B cell (primary cell): ENCODE measurements at regions not wholly inside any gene's neighbourhood (a gene's known extent, or its start where the extent isn't known, plus 50 kb on each side); places are given as distances from the start of the nearest gene placed in this dataset.

Source experiments
- ATAC-seq: fragments of 200-7000 bp; cut with Tn5 transposase; one replicate; pipeline ENCODE4 v1.10.0; 2021; ENCODE audit warnings: low read depth, mild to moderate bottlenecking, moderate number of reproducible peaks, moderate library complexity
- CTCF ChIA-PET: fragments of 350-600 bp; sonication (Branson Sonifier 250); formaldehyde crosslinking; loops from one replicate; lab custom pipeline; 2021; ENCODE audit warnings: antibody characterized with exemption, inconsistent platforms; lab: Charles Lee
- POLR2A ChIA-PET: fragments of 350-600 bp; sonication (Branson Sonifier 250); formaldehyde crosslinking; loops from one replicate; lab custom pipeline; 2021; ENCODE audit warnings: antibody characterized with exemption; lab: Charles Lee
- DNase-seq: peaks from one replicate; pipeline ENCODE4 v3.0.0; 2013
- H2AFZ ChIP-seq: 2 replicates; pipeline ENCODE4 v1.6.1; 2012; ENCODE audit warnings: mild to moderate bottlenecking, low read depth, low read length; ENCODE audit not compliant: insufficient read depth, poor library complexity, severe bottlenecking
- H3K27ac ChIP-seq, 2 donors: 1 replicate in 1 of 2; 2 replicates in 1 of 2; pipeline ENCODE4 v1.5.1; 2012 to 2013; ENCODE audit warnings: low read length in 2 of 2, mild to moderate bottlenecking in 2 of 2, moderate library complexity in 1 of 2
- H3K27me3 ChIP-seq, 4 experiments: fragments of 200-600 bp in 1 of 4; sonication (generic) in 1 of 4; replicated peaks in 1 of 4; 1 replicate in 2 of 4; 2 replicates in 2 of 4; pipeline versions ENCODE4 v1.6.1 to v1.7.0; 2013 to 2016; ENCODE audit warnings: low read length in 3 of 4, mild to moderate bottlenecking in 2 of 4, mixed read lengths in 1 of 4, moderate library complexity in 1 of 4; ENCODE audit not compliant: insufficient read depth in 4 of 4, control insufficient read depth in 3 of 4; ENCODE audit errors: control extremely low read depth in 1 of 4
- H3K36me3 ChIP-seq, 2 experiments: replicated peaks in 1 of 2; 1 replicate in 1 of 2; 2 replicates in 1 of 2; pipeline versions ENCODE4 v1.6.1 to v1.7.1; 2013; ENCODE audit warnings: low read length in 1 of 2; ENCODE audit not compliant: insufficient read depth in 2 of 2, control insufficient read depth in 1 of 2; ENCODE audit errors: control extremely low read depth in 1 of 2, extremely low read depth in 1 of 2
- H3K4me1 ChIP-seq, 2 donors: fragments of 200-600 bp in 1 of 2; sonication (generic) in 1 of 2; 1 replicate in 1 of 2; 2 replicates in 1 of 2; pipeline versions ENCODE4 v1.5.1 to v1.6.1; 2013 to 2017; ENCODE audit warnings: low read length in 2 of 2; ENCODE audit not compliant: control insufficient read depth in 2 of 2, insufficient read depth in 2 of 2
- H3K4me2 ChIP-seq: replicated peaks from 2 replicates; pipeline ENCODE3; 2012; ENCODE audit warnings: mild to moderate bottlenecking, low read depth, low read length; ENCODE audit not compliant: poor library complexity, severe bottlenecking
- H3K4me3 ChIP-seq, 5 experiments: fragments of 200-600 bp in 1 of 5; sonication (generic) in 1 of 5; 1 replicate in 3 of 5; 2 replicates in 2 of 5; pipeline versions ENCODE4 v1.5.1 to v1.7.0; 2011 to 2016; ENCODE audit warnings: low read length in 4 of 5, mild to moderate bottlenecking in 4 of 5, low read depth in 2 of 5, control low read depth in 1 of 5, moderate library complexity in 1 of 5; ENCODE audit not compliant: insufficient read depth in 1 of 5; ENCODE audit errors: control extremely low read depth in 1 of 5, extremely low read depth in 1 of 5
- H3K79me2 ChIP-seq: fragments of 200-600 bp; sonication (generic); one replicate; pipeline ENCODE4 v1.6.0; 2016; ENCODE audit warnings: low read length; ENCODE audit not compliant: control insufficient read depth, insufficient read depth
- H3K9ac ChIP-seq: fragments of 200-600 bp; sonication (generic); 2 replicates; pipeline ENCODE4 v1.6.1; 2017; ENCODE audit warnings: mild to moderate bottlenecking, low read length, moderate library complexity
- H3K9me3 ChIP-seq, 3 donors: one replicate each; pipeline versions ENCODE4 v1.6.1 to v1.7.1; 2013; ENCODE audit warnings: low read length in 2 of 3; ENCODE audit not compliant: control insufficient read depth in 2 of 3, insufficient read depth in 1 of 3; ENCODE audit errors: control extremely low read depth in 1 of 3
- H4K20me1 ChIP-seq: 2 replicates; pipeline ENCODE4 v1.6.0; 2012; ENCODE audit warnings: mild to moderate bottlenecking, low read length; ENCODE audit not compliant: insufficient read depth, control insufficient read depth, poor library complexity, severe bottlenecking
- H3K27ac Mint-ChIP-seq: one replicate; pipeline ENCODE4 v1.8.0; 2021; ENCODE audit warnings: mixed read lengths
- H3K27me3 Mint-ChIP-seq: one replicate; pipeline ENCODE4 v1.8.0; 2021; ENCODE audit warnings: mixed read lengths
- H3K4me1 Mint-ChIP-seq: one replicate; pipeline ENCODE4 v1.8.0; 2021; ENCODE audit warnings: mixed read lengths
- H3K4me3 Mint-ChIP-seq: one replicate; pipeline ENCODE4 v1.8.0; 2021; ENCODE audit warnings: mixed read lengths
- H3K9me3 Mint-ChIP-seq: one replicate; pipeline ENCODE4 v1.8.0; 2022; ENCODE audit warnings: mixed read lengths; ENCODE audit not compliant: insufficient read depth
- CTCF ChIP-seq: fragments of 200-600 bp; IDR thresholded peaks from one replicate; pipeline ENCODE4 v1.8.0; 2022; ENCODE audit warnings: antibody characterized with exemption, mild to moderate bottlenecking
- EZH2 ChIP-seq: IDR thresholded peaks from 2 replicates; pipeline ENCODE4 v1.6.1; 2012; ENCODE audit warnings: borderline replicate concordance, low read depth, mild to moderate bottlenecking, moderate library complexity, low read length; ENCODE audit not compliant: insufficient read depth, poor library complexity, severe bottlenecking
- WGBS: methylation state at CpG from one replicate; pipeline ENCODE4 v1.1.5; 2013; ENCODE audit warnings: missing lambda C conversion rate; ENCODE audit not compliant: insufficient coverage; 5-methylcytosine and 5-hydroxymethylcytosine counted together
- intact Hi-C: fragments of 100-400 bp; cut with micrococcal nuclease; formaldehyde crosslinking; loops from one replicate; pipeline ENCODE4 v1.10.0; 2022

- no peak overlapping the region for H3K27ac Mint-ChIP-seq
- 43% methylated on average over 2 of the region's 2 CpGs for WGBS
- H3K9me3 ChIP-seq, result no peaks in the 10 kb centered on the region
- no peaks in the 10 kb centered on the region for H3K27me3 ChIP-seq
- no peaks in the 10 kb centered on the region for H3K9me3 Mint-ChIP-seq
- ATAC-seq (no peak), DNase-seq (no peak)
- no peaks in the 10 kb centered on the region for H3K4me1 ChIP-seq
- H3K36me3 ChIP-seq, result no peaks in the 10 kb centered on the region
- no peak overlapping the region for H2AFZ ChIP-seq
- H3K9ac ChIP-seq, result no peak overlapping the region
- H4K20me1 ChIP-seq, result no peaks in the 10 kb centered on the region
- ChIA-PET POLR2A (no interaction called here), CTCF (no interaction called here)
- no peak overlapping the region for H3K4me3 Mint-ChIP-seq
- no peak overlapping the region for H3K4me2 ChIP-seq
- TF ChIP-seq EZH2 (no peak), CTCF (no peak)
- intact Hi-C loops, result no loop called here
- no peak overlapping the region for H3K4me3 ChIP-seq
- peaks cover 12% of the 10 kb centered on the region for H3K27me3 Mint-ChIP-seq
- H3K79me2 ChIP-seq, result no peaks in the 10 kb centered on the region
- no peaks in the 10 kb centered on the region for H3K4me1 Mint-ChIP-seq
- H3K27ac ChIP-seq, result no peak overlapping the region
These were observed 121.9 kb downstream of the SLC16A9 start for GRCh38 chr10:59587756-59588140.

GRCh38 chr10:59587083-59587755 is 122.4 kb downstream of the SLC16A9 start:
- H3K27me3 ChIP-seq, result no peaks in the 10 kb centered on the region
- Mint-ChIP-seq H3K9me3 (no peaks in the 10 kb centered on the region), H3K27ac (no peak overlapping the region), H3K4me1 (no peaks in the 10 kb centered on the region), H3K4me3 (no peak overlapping the region), H3K27me3 (peaks cover 12% of the 10 kb centered on the region)
- DNase-seq (no peak), ATAC-seq (no peak)
- no peak overlapping the region for H3K27ac ChIP-seq
- no peak overlapping the region for H2AFZ ChIP-seq
- H3K79me2 ChIP-seq, result no peaks in the 10 kb centered on the region
- H3K4me2 ChIP-seq, result no peak overlapping the region
- intact Hi-C loops, result no loop called here
- no peaks in the 10 kb centered on the region for H3K4me1 ChIP-seq
- H3K36me3 ChIP-seq, result no peaks in the 10 kb centered on the region
- TF ChIP-seq CTCF, result no peak
- TF ChIP-seq EZH2, result no peak
- POLR2A ChIA-PET, result no interaction called here
- no peak overlapping the region for H3K4me3 ChIP-seq
- no peak overlapping the region for H3K9ac ChIP-seq
- CTCF ChIA-PET, result no interaction called here
- no peaks in the 10 kb centered on the region for H4K20me1 ChIP-seq
- H3K9me3 ChIP-seq, result no peaks in the 10 kb centered on the region
- WGBS, result 100% methylated on average over 1 of the region's 2 CpGs
